ENCODE measurements at regions not wholly inside any gene's neighbourhood (a gene's known extent, or its start where the extent isn't known, plus 50 kb on each side); places are given as distances from the start of the nearest gene placed in this dataset.

DNA sequence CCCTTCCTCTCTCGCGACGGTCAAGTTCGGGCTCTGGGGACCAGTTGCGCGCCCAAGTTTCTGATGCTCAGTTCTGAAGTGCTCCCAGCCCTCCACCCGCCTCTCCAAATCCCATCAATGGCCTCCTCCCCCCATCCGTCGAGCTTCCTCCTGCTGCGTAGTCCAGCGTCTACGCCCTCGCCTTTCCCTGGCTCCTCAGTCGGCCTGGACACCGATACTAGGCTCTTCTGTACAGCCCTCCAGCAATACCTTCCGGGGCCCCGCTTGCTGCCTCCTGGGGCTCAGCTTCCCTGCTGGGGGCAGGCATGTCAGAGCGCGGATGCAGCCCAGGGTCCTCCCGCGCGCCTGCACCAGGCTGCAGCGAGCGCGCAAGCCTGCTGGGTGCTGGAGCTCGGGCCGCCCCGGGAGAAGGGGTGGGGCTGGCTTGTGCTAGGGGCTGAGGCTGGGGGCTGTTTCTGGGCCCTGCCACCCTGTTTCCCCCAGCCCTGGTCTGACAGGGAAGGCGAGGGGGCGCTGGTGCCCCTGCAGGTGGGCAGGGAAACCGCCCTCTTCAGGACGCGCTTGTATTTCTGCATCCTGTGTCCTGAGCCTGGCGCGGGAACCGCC, 353.3 kb upstream of the SUCLG2 start:
- Histone ChIP-seq H3K27ac (no peak overlapping the region), H3K4me3 (peak overlapping the region in 7 of 8 donors; percentile 17 to 60 (median 34))
- DNase-seq: no peak

GRCh38 chr3:68006646-68007045, 352.2 kb upstream of the SUCLG2 start:
- intact Hi-C loops (cut with DNase I; ENCODE audit: low total_unique reads): no loop called here
- no peak for TF ChIP-seq POLR2AphosphoS5 (IDR thresholded peaks at IDR 0.05)
- TF ChIP-seq CTCF (IDR thresholded peaks at IDR 0.05 in 8 of 11, conservative IDR thresholded peaks at IDR 0.05 in 3 of 11): no peak
- TF ChIP-seq POLR2A (IDR thresholded peaks at IDR 0.05): no peak
- H3K4me3 ChIP-seq: no peak overlapping the region
- DNase-seq: no peak
- H3K27ac ChIP-seq: no peak overlapping the region
- H3K9me3 ChIP-seq: peaks cover 0 to 4% (median 0%) of the 10 kb centered on the region in 8 donors
- H3K4me1 ChIP-seq: peaks cover 0 to 11% (median 3%) of the 10 kb centered on the region in 6 donors
- no peaks in the 10 kb centered on the region for H3K36me3 ChIP-seq
- H3K27me3 ChIP-seq (replicated peaks in 1 of 7): peaks cover 0 to 48% (median 15%) of the 10 kb centered on the region in 7 donors

More for the DNA sequence above, 353.3 kb upstream of the SUCLG2 start:
- H3K4me1 ChIP-seq: peaks cover 0 to 11% (median 3%) of the 10 kb centered on the region in 6 donors
- H3K9me3 ChIP-seq: no peaks in the 10 kb centered on the region
- no peak for TF ChIP-seq POLR2AphosphoS5 (IDR thresholded peaks at IDR 0.05)
- TF ChIP-seq POLR2A (IDR thresholded peaks at IDR 0.05): no peak
- TF ChIP-seq CTCF (IDR thresholded peaks at IDR 0.05 in 8 of 11, conservative IDR thresholded peaks at IDR 0.05 in 3 of 11): no peak
- intact Hi-C loops (cut with DNase I; ENCODE audit: low total_unique reads): no loop called here
- H3K36me3 ChIP-seq: no peaks in the 10 kb centered on the region
- H3K27me3 ChIP-seq (replicated peaks in 1 of 7): peaks cover 0 to 48% (median 15%) of the 10 kb centered on the region in 7 donors
- 3 to 12% (median 6%) methylated on average over 27 to 36 of the region's 36 CpGs for WGBS, 5 donors

DNA sequence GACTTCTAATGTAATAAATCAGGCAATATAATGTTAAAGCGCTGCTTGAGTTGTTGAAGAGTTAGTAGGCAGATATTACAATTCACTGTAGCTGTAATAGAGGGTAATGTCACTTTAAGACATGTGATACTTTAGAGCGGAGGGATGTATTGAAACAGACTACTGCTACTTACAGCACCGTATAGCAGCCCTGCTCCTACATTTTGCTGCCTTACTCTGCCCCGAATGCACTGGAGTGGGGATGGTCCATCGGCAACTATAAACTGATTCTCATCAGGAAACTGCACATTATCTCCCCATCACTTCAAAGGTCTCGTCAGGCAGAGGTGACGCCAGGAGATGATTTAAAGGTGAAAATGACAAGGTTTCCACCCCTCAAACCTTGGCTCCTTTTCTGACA, 349.7 kb upstream of the SUCLG2 start:
- H3K9me3 ChIP-seq: peaks cover 0 to 9% (median 0%) of the 10 kb centered on the region in 8 donors
- TF ChIP-seq CTCF (IDR thresholded peaks at IDR 0.05 in 8 of 11, conservative IDR thresholded peaks at IDR 0.05 in 3 of 11) (no peak), POLR2AphosphoS5 (IDR thresholded peaks at IDR 0.05) (no peak), POLR2A (IDR thresholded peaks at IDR 0.05) (no peak)
- intact Hi-C loops (cut with DNase I; ENCODE audit: low total_unique reads): no loop called here
- no peak for DNase-seq
- H3K27ac ChIP-seq: no peak overlapping the region
- H3K4me1 ChIP-seq: peaks cover 0 to 11% (median 3%) of the 10 kb centered on the region in 6 donors
- WGBS, 5 donors: 37 to 55% (median 40%) methylated on average over 7 of the region's 7 CpGs
- peaks cover 0 to 48% (median 15%) of the 10 kb centered on the region in 7 donors for H3K27me3 ChIP-seq (replicated peaks in 1 of 7)
- no peaks in the 10 kb centered on the region for H3K36me3 ChIP-seq
- H3K4me3 ChIP-seq: no peak overlapping the region

DNA sequence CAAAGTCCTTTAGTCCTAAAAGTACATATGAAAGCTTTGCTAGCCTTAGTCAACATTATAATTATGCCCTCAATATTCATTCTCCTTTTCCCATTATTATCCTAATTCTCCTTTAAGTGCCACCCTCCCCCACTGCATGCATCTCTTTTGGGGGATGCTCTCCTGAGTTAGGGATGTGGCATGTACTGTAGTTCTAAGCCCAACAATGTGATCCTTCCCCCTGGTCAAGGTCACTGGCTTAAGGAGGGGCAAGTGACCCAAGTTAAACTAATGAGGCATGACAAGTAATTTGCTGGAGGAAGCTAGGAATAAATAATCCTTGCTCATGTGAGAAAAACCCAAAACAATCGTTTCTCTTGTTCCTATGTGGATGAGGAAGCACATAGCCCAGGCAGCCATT, 343.9 kb upstream of the SUCLG2 start:
- Histone ChIP-seq H3K4me3 (no peak overlapping the region), H3K27me3 (replicated peaks in 1 of 7) (no peaks in the 10 kb centered on the region), H3K9me3 (peaks cover 0 to 9% (median 0%) of the 10 kb centered on the region in 8 donors), H3K27ac (no peak overlapping the region), H3K36me3 (no peaks in the 10 kb centered on the region), H3K4me1 (no peaks in the 10 kb centered on the region)
- DNase-seq: no peak
- WGBS, 5 donors: 40 to 73% (median 57%) methylated on average over 1 of the region's 1 CpG
- intact Hi-C loops (cut with DNase I; ENCODE audit: low total_unique reads): no loop called here
- no peak for TF ChIP-seq CTCF (IDR thresholded peaks at IDR 0.05 in 8 of 11, conservative IDR thresholded peaks at IDR 0.05 in 3 of 11)
- TF ChIP-seq POLR2AphosphoS5 (IDR thresholded peaks at IDR 0.05): no peak
- TF ChIP-seq POLR2A (IDR thresholded peaks at IDR 0.05): no peak
